Fibroblast of lung (primary cell): ENCODE measurements at regions not wholly inside any gene's neighbourhood (a gene's known extent, or its start where the extent isn't known, plus 50 kb on each side); places are given as distances from the start of the nearest gene placed in this dataset.

Experiments
- DNase-seq, 2 donors: peaks; one replicate each; pipeline versions ENCODE4 v3.0.0 to v3.0.0-alpha.2; 2010; ENCODE audit warnings: low read depth in 2 of 2
- H2AFZ ChIP-seq: 2 replicates; pipeline ENCODE4 v1.5.1; 2012; ENCODE audit warnings: low read length, control low read depth, inconsistent platforms
- H3K27ac ChIP-seq: 2 replicates; pipeline ENCODE4 v1.5.1; 2011; ENCODE audit warnings: low read length, control low read depth; ENCODE audit not compliant: insufficient read depth
- H3K27me3 ChIP-seq: 2 replicates; pipeline ENCODE4 v1.5.1; 2011; ENCODE audit warnings: mild to moderate bottlenecking, low read length; ENCODE audit not compliant: control insufficient read depth, insufficient read depth
- H3K36me3 ChIP-seq: 2 replicates; pipeline ENCODE4 v1.5.1; 2011; ENCODE audit warnings: low read length; ENCODE audit not compliant: control insufficient read depth, insufficient read depth
- H3K4me1 ChIP-seq: 2 replicates; pipeline ENCODE4 v1.5.1; 2011; ENCODE audit warnings: low read length; ENCODE audit not compliant: control insufficient read depth, insufficient read depth; ENCODE audit errors: extremely low read depth
- H3K4me2 ChIP-seq: 2 replicates; pipeline ENCODE4 v1.5.1; 2011; ENCODE audit warnings: low read length, control low read depth; ENCODE audit not compliant: insufficient read depth; ENCODE audit errors: extremely low read depth
- H3K4me3 ChIP-seq, 4 experiments: fragments of 200-600 bp in 1 of 4; sonication (generic) in 1 of 4; replicated peaks in 1 of 4; 2 replicates each; pipeline ENCODE4 v1.5.1; 2011 to 2016; ENCODE audit warnings: low read length in 4 of 4, low read depth in 3 of 4, mild to moderate bottlenecking in 3 of 4, control low read depth in 2 of 4, inconsistent platforms in 1 of 4, mixed read lengths in 1 of 4; ENCODE audit not compliant: insufficient read depth in 1 of 4; ENCODE audit errors: control extremely low read depth in 1 of 4
- H3K79me2 ChIP-seq: 2 replicates; pipeline ENCODE4 v1.5.1; 2012; ENCODE audit warnings: mild to moderate bottlenecking, low read length, inconsistent platforms; ENCODE audit not compliant: control insufficient read depth, insufficient read depth
- H3K9ac ChIP-seq: 2 replicates; pipeline ENCODE4 v1.5.1; 2011; ENCODE audit warnings: mild to moderate bottlenecking, low read length, control low read depth; ENCODE audit not compliant: insufficient read depth
- H3K9me3 ChIP-seq: 2 replicates; pipeline ENCODE4 v1.5.1; 2012; ENCODE audit warnings: low read depth, low read length; ENCODE audit not compliant: control insufficient read depth, insufficient read depth
- H4K20me1 ChIP-seq: 2 replicates; pipeline ENCODE4 v1.5.1; 2011; ENCODE audit warnings: low read length; ENCODE audit not compliant: control insufficient read depth, insufficient read depth; ENCODE audit errors: extremely low read depth
- EZH2 ChIP-seq: IDR thresholded peaks from 2 replicates; pipeline ENCODE4 v1.5.1; 2012; ENCODE audit warnings: low read length, control low read depth, mild to moderate bottlenecking; ENCODE audit errors: missing control alignments
- TF ChIP-seq, protein P1 (sequence below), 2 donors: IDR thresholded peaks in 1 of 2; conservative IDR thresholded peaks in 1 of 2; 1 replicate in 1 of 2; 2 replicates in 1 of 2; pipeline ENCODE4 v1.5.1; 2011 to 2012; ENCODE audit warnings: low read length in 2 of 2, control low read depth in 1 of 2, inconsistent platforms in 1 of 2, low read depth in 1 of 2, mild to moderate bottlenecking in 1 of 2

DNA sequence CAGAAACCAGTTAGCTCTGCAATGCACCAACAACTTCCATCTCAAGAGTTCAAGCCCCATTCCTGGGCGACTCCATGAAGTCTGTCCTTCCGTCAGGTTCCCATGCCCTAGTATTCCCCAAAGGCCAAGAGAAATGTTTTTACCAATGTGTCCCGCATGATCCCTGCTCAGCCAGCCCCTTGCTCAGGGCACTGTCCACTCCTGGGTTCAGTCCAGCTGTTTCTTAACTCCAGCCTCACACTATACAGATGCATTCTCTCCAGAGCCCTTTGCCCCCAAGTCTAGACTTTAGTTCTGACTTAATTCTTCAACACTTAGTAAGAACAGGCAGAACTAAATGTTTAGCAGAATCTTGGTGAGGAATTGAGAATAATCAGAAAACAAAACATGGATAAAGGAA lies 497.5 kb downstream of the SOX6 start:
- no peaks in the 10 kb centered on the region for H3K79me2 ChIP-seq
- H4K20me1 ChIP-seq, result no peaks in the 10 kb centered on the region
- TF ChIP-seq EZH2, result no peak
- TF ChIP-seq, protein P1, sequence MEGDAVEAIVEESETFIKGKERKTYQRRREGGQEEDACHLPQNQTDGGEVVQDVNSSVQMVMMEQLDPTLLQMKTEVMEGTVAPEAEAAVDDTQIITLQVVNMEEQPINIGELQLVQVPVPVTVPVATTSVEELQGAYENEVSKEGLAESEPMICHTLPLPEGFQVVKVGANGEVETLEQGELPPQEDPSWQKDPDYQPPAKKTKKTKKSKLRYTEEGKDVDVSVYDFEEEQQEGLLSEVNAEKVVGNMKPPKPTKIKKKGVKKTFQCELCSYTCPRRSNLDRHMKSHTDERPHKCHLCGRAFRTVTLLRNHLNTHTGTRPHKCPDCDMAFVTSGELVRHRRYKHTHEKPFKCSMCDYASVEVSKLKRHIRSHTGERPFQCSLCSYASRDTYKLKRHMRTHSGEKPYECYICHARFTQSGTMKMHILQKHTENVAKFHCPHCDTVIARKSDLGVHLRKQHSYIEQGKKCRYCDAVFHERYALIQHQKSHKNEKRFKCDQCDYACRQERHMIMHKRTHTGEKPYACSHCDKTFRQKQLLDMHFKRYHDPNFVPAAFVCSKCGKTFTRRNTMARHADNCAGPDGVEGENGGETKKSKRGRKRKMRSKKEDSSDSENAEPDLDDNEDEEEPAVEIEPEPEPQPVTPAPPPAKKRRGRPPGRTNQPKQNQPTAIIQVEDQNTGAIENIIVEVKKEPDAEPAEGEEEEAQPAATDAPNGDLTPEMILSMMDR (conservative IDR thresholded peaks at IDR 0.05 in 1 of 2, IDR thresholded peaks at IDR 0.05 in 1 of 2; ENCODE audit: low read depth in 1 of 2, low read length in 2 of 2), result no peak
- no peaks in the 10 kb centered on the region for H3K36me3 ChIP-seq
- H2AFZ ChIP-seq, result no peak overlapping the region
- no peak overlapping the region for H3K27ac ChIP-seq
- no peak overlapping the region for H3K9ac ChIP-seq
- H3K9me3 ChIP-seq, result no peaks in the 10 kb centered on the region
- H3K27me3 ChIP-seq, result no peaks in the 10 kb centered on the region
- H3K4me3 ChIP-seq, result no peak overlapping the region
- H3K4me1 ChIP-seq, result no peaks in the 10 kb centered on the region
- H3K4me2 ChIP-seq, result no peak overlapping the region
- no peak for DNase-seq

DNA sequence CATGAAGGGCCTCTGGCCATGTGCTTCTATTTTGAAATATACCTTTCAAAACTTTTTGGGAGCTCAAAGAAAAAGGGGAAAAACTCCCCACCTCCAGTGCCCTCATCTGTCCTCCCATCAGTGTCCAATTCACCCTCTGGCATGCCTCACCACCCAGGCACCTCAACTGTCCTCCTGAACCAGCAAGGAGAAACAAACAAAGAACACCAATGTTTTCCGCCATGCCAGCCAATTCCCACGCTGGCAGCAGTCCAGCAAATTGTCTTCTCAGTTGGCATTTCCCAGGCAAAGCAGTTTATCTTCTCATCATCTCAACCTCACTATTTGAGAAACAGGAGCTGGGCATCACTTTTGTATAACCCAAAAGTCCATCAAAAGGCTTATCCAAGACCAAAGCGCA lies 496.9 kb downstream of the SOX6 start:
- no peaks in the 10 kb centered on the region for H3K79me2 ChIP-seq
- no peak overlapping the region for H3K9ac ChIP-seq
- no peaks in the 10 kb centered on the region for H3K4me1 ChIP-seq
- no peaks in the 10 kb centered on the region for H3K27me3 ChIP-seq
- no peak overlapping the region for H3K27ac ChIP-seq
- H3K4me2 ChIP-seq, result no peak overlapping the region
- no peak overlapping the region for H2AFZ ChIP-seq
- no peaks in the 10 kb centered on the region for H4K20me1 ChIP-seq
- TF ChIP-seq EZH2, result no peak
- TF ChIP-seq, protein P1 (conservative IDR thresholded peaks at IDR 0.05 in 1 of 2, IDR thresholded peaks at IDR 0.05 in 1 of 2; ENCODE audit: low read depth in 1 of 2, low read length in 2 of 2), result no peak
- no peak overlapping the region for H3K4me3 ChIP-seq
- no peaks in the 10 kb centered on the region for H3K9me3 ChIP-seq
- no peak for DNase-seq
- H3K36me3 ChIP-seq, result no peaks in the 10 kb centered on the region

DNA sequence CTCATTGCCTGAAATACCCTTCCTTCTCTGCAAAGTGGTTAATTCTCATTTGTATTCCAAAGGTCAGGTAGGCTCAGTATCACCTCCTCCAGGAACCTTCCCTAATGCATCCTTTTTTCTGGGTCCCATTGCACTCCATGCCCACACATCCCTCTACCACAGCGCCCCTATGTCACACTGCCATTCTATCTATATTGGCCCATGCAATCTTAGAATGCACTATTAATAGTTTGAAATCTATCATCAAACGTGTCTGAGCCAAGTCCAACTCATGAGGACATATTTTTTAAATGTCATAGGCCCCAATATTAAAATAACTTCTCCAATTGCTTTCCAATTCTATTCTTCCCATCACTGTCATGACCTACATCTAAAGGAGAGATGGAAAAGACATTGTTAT lies 495.1 kb downstream of the SOX6 start:
- H3K9me3 ChIP-seq, result no peaks in the 10 kb centered on the region
- no peak overlapping the region for H3K4me2 ChIP-seq
- TF ChIP-seq EZH2, result no peak
- TF ChIP-seq, protein P1 (conservative IDR thresholded peaks at IDR 0.05 in 1 of 2, IDR thresholded peaks at IDR 0.05 in 1 of 2; ENCODE audit: low read depth in 1 of 2, low read length in 2 of 2), result no peak
- no peaks in the 10 kb centered on the region for H3K79me2 ChIP-seq
- H3K36me3 ChIP-seq, result no peaks in the 10 kb centered on the region
- H3K4me3 ChIP-seq, result no peak overlapping the region
- no peak overlapping the region for H2AFZ ChIP-seq
- no peaks in the 10 kb centered on the region for H3K27me3 ChIP-seq
- no peak overlapping the region for H3K27ac ChIP-seq
- H4K20me1 ChIP-seq, result no peaks in the 10 kb centered on the region
- H3K4me1 ChIP-seq, result no peaks in the 10 kb centered on the region
- no peak overlapping the region for H3K9ac ChIP-seq
- no peak for DNase-seq
